Neuronal stem cell (in vitro differentiated cells): ENCODE measurements at regions not wholly inside any gene's neighbourhood (a gene's known extent, or its start where the extent isn't known, plus 50 kb on each side); places are given as distances from the start of the nearest gene placed in this dataset.

ENCODE experiments used
- DNase-seq: peaks from one replicate; pipeline ENCODE4 v3.0.0-alpha.2; 2013; ENCODE audit warnings: low spot score
- H2AFZ ChIP-seq: one replicate; pipeline ENCODE4 v1.6.1; 2013; ENCODE audit warnings: mild to moderate bottlenecking, low read length, inconsistent platforms
- H2AK5ac ChIP-seq: 2 replicates; pipeline ENCODE4 v1.6.1; 2013; ENCODE audit warnings: low read depth, mild to moderate bottlenecking, inconsistent platforms, low read length, moderate library complexity, mixed read lengths
- H2BK120ac ChIP-seq: 2 replicates; pipeline ENCODE4 v1.6.1; 2013; ENCODE audit warnings: low read depth, mild to moderate bottlenecking, inconsistent platforms, low read length, moderate library complexity, mixed read lengths
- H2BK12ac ChIP-seq: one replicate; pipeline ENCODE4 v1.6.1; 2013; ENCODE audit warnings: low read length, inconsistent platforms
- H2BK15ac ChIP-seq: 2 replicates; pipeline ENCODE4 v1.6.1; 2013; ENCODE audit warnings: mild to moderate bottlenecking, low read length, inconsistent platforms, mixed read lengths
- H2BK5ac ChIP-seq: one replicate; pipeline ENCODE4 v1.6.1; 2013; ENCODE audit warnings: inconsistent platforms, mild to moderate bottlenecking, low read length, moderate library complexity
- H3K14ac ChIP-seq: one replicate; pipeline ENCODE4 v1.6.1; 2013; ENCODE audit warnings: low read length, inconsistent platforms
- H3K18ac ChIP-seq: 2 replicates; pipeline ENCODE4 v1.6.1; 2013; ENCODE audit warnings: low read length, inconsistent platforms
- H3K23ac ChIP-seq: 2 replicates; pipeline ENCODE4 v1.6.1; 2013; ENCODE audit warnings: low read depth, mild to moderate bottlenecking, mixed read lengths, low read length, inconsistent platforms; ENCODE audit not compliant: poor library complexity
- H3K27ac ChIP-seq: replicated peaks from 3 replicates; pipeline ENCODE4 v1.5.1; 2013; ENCODE audit warnings: low read length, inconsistent platforms
- H3K27me3 ChIP-seq, 3 experiments: 2 replicates each; pipeline ENCODE4 v1.6.1; 2013; ENCODE audit warnings: low read length in 3 of 3, mild to moderate bottlenecking in 2 of 3, inconsistent platforms in 1 of 3, low read depth in 1 of 3, mixed read lengths in 1 of 3, moderate library complexity in 1 of 3; ENCODE audit not compliant: control insufficient read depth in 3 of 3, insufficient read depth in 3 of 3
- H3K36me3 ChIP-seq, 2 donors: replicated peaks in 1 of 2; 2 replicates each; pipeline ENCODE4 v1.6.1; 2013; ENCODE audit warnings: low read length in 2 of 2; ENCODE audit not compliant: control insufficient read depth in 2 of 2, insufficient read depth in 2 of 2
- H3K4ac ChIP-seq: 2 replicates; pipeline ENCODE4 v1.6.1; 2013; ENCODE audit warnings: inconsistent platforms, mild to moderate bottlenecking, low read length, moderate library complexity
- H3K4me1 ChIP-seq, 2 donors: 1 replicate in 1 of 2; 2 replicates in 1 of 2; pipeline ENCODE4 v1.6.1; 2013; ENCODE audit warnings: low read length in 2 of 2, low read depth in 1 of 2; ENCODE audit not compliant: control insufficient read depth in 2 of 2, insufficient read depth in 1 of 2
- H3K4me2 ChIP-seq: one replicate; pipeline ENCODE4 v1.6.1; 2013; ENCODE audit warnings: mild to moderate bottlenecking, low read length, inconsistent platforms; ENCODE audit not compliant: insufficient read depth, poor library complexity, severe bottlenecking
- H3K4me3 ChIP-seq, 2 donors: 2 replicates each; pipeline ENCODE4 v1.5.1; 2013; ENCODE audit warnings: low read length in 2 of 2, mild to moderate bottlenecking in 2 of 2, inconsistent platforms in 1 of 2, moderate library complexity in 1 of 2
- H3K79me1 ChIP-seq: one replicate; pipeline ENCODE4 v1.6.1; 2013; ENCODE audit warnings: low read depth, mild to moderate bottlenecking, inconsistent platforms, low read length, moderate library complexity
- H3K9ac ChIP-seq: one replicate; pipeline ENCODE4 v1.6.1; 2013; ENCODE audit warnings: mild to moderate bottlenecking, low read depth, low read length, inconsistent platforms; ENCODE audit not compliant: poor library complexity
- H3K9me3 ChIP-seq, 2 donors: replicated peaks in 1 of 2; 2 replicates each; pipeline versions ENCODE3 to v1.6.1; 2013; ENCODE audit warnings: low read length in 2 of 2, mild to moderate bottlenecking in 2 of 2, inconsistent platforms in 1 of 2, low read depth in 1 of 2, mixed read lengths in 1 of 2, moderate library complexity in 1 of 2; ENCODE audit not compliant: control insufficient read depth in 2 of 2, insufficient read depth in 1 of 2
- H4K8ac ChIP-seq: one replicate; pipeline ENCODE4 v1.6.1; 2013; ENCODE audit warnings: low read depth, mild to moderate bottlenecking, inconsistent platforms, low read length, moderate library complexity
- H4K91ac ChIP-seq: one replicate; pipeline ENCODE4 v1.6.1; 2013; ENCODE audit warnings: low read length, low read depth, mild to moderate bottlenecking, inconsistent platforms; ENCODE audit not compliant: poor library complexity
- WGBS, 2 donors: extraction: QIAGEN DNeasy Blood & Tissue Kit; methylation state at CpG; one replicate each; pipeline ENCODE4 v1.1.7; 2013; ENCODE audit warnings: missing lambda C conversion rate in 2 of 2, mixed read lengths in 1 of 2; ENCODE audit not compliant: insufficient read length in 2 of 2, insufficient replicate concordance in 1 of 2; ENCODE audit errors: extremely low coverage in 2 of 2; 5-methylcytosine and 5-hydroxymethylcytosine counted together

GRCh38 chr13:107821492-107821891 lies 393.8 kb downstream of the LIG4 start:
- no peak for DNase-seq
- Histone ChIP-seq H3K79me1 (no peaks in the 10 kb centered on the region), H3K36me3 (no peaks in the 10 kb centered on the region), H3K23ac (no peak overlapping the region), H2BK12ac (no peak overlapping the region), H2BK15ac (no peak overlapping the region), H3K4me3 (no peak overlapping the region), H3K4ac (no peak overlapping the region), H3K27me3 (no peaks in the 10 kb centered on the region), H3K18ac (no peak overlapping the region), H2BK120ac (no peak overlapping the region), H2BK5ac (no peak overlapping the region), H3K9me3 (no peaks in the 10 kb centered on the region), H3K9ac (no peak overlapping the region), H3K14ac (no peak overlapping the region), H3K4me2 (no peak overlapping the region), H3K27ac (no peak overlapping the region), H3K4me1 (no peaks in the 10 kb centered on the region), H2AK5ac (no peak overlapping the region), H4K91ac (no peak overlapping the region), H4K8ac (no peak overlapping the region), H2AFZ (no peak overlapping the region)
- no CpG with 5 or more reads among the region's 2 CpGs for WGBS, 2 donors

GRCh38 chr13:107819071-107819470 lies 396.3 kb downstream of the LIG4 start:
- no peak overlapping the region for H2BK5ac ChIP-seq
- no peak overlapping the region for H3K23ac ChIP-seq
- H3K14ac ChIP-seq = no peak overlapping the region
- no peak overlapping the region for H2BK120ac ChIP-seq
- no peak overlapping the region for H3K27ac ChIP-seq
- no peak for DNase-seq
- no peak overlapping the region for H3K9ac ChIP-seq
- H2BK15ac ChIP-seq = no peak overlapping the region
- H3K4me3 ChIP-seq = no peak overlapping the region
- H2AK5ac ChIP-seq = no peak overlapping the region
- H3K9me3 ChIP-seq = no peaks in the 10 kb centered on the region
- no peaks in the 10 kb centered on the region for H3K27me3 ChIP-seq
- no CpG with 5 or more reads among the region's 2 CpGs for WGBS, 2 donors
- H2AFZ ChIP-seq = no peak overlapping the region
- no peak overlapping the region for H2BK12ac ChIP-seq
- H3K36me3 ChIP-seq = no peaks in the 10 kb centered on the region
- H3K79me1 ChIP-seq = no peaks in the 10 kb centered on the region
- H3K4me1 ChIP-seq = no peaks in the 10 kb centered on the region
- H3K4ac ChIP-seq = no peak overlapping the region
- H4K91ac ChIP-seq = no peak overlapping the region
- no peak overlapping the region for H3K4me2 ChIP-seq
- no peak overlapping the region for H4K8ac ChIP-seq
- H3K18ac ChIP-seq = no peak overlapping the region

- no peak overlapping the region for H4K91ac ChIP-seq
- no peak for DNase-seq
- H3K27me3 ChIP-seq = no peaks in the 10 kb centered on the region
- no peak overlapping the region for H3K4ac ChIP-seq
- no CpG with 5 or more reads among the region's 6 CpGs for WGBS, 2 donors
- H2AFZ ChIP-seq = no peak overlapping the region
- no peak overlapping the region for H3K9ac ChIP-seq
- H3K4me3 ChIP-seq = no peak overlapping the region
- no peak overlapping the region for H3K4me2 ChIP-seq
- H3K36me3 ChIP-seq = no peaks in the 10 kb centered on the region
- no peak overlapping the region for H3K14ac ChIP-seq
- no peaks in the 10 kb centered on the region for H3K79me1 ChIP-seq
- no peaks in the 10 kb centered on the region for H3K9me3 ChIP-seq
- H2BK12ac ChIP-seq = no peak overlapping the region
- H2BK5ac ChIP-seq = no peak overlapping the region
- no peak overlapping the region for H2BK120ac ChIP-seq
- no peak overlapping the region for H3K23ac ChIP-seq
- no peak overlapping the region for H2AK5ac ChIP-seq
- H3K18ac ChIP-seq = no peak overlapping the region
- no peaks in the 10 kb centered on the region for H3K4me1 ChIP-seq
- H3K27ac ChIP-seq = no peak overlapping the region
- H2BK15ac ChIP-seq = no peak overlapping the region
- H4K8ac ChIP-seq = no peak overlapping the region
These were observed 397.6 kb downstream of the LIG4 start for GRCh38 chr13:107817647-107818287.

- no peaks in the 10 kb centered on the region for H3K79me1 ChIP-seq
- H3K9me3 ChIP-seq = no peaks in the 10 kb centered on the region
- H3K9ac ChIP-seq = no peak overlapping the region
- H2BK12ac ChIP-seq = no peak overlapping the region
- H2AK5ac ChIP-seq = no peak overlapping the region
- H3K14ac ChIP-seq = no peak overlapping the region
- no peak overlapping the region for H3K27ac ChIP-seq
- H3K23ac ChIP-seq = no peak overlapping the region
- no peak overlapping the region for H3K18ac ChIP-seq
- no peak overlapping the region for H4K8ac ChIP-seq
- no peak overlapping the region for H2AFZ ChIP-seq
- H3K4ac ChIP-seq = no peak overlapping the region
- H3K4me3 ChIP-seq = no peak overlapping the region
- no peak for DNase-seq
- no peaks in the 10 kb centered on the region for H3K4me1 ChIP-seq
- H3K36me3 ChIP-seq = no peaks in the 10 kb centered on the region
- H2BK5ac ChIP-seq = no peak overlapping the region
- no peaks in the 10 kb centered on the region for H3K27me3 ChIP-seq
- no peak overlapping the region for H3K4me2 ChIP-seq
- H2BK120ac ChIP-seq = no peak overlapping the region
- H2BK15ac ChIP-seq = no peak overlapping the region
- no peak overlapping the region for H4K91ac ChIP-seq
These were observed 403.3 kb downstream of the LIG4 start for GRCh38 chr13:107812014-107812412.
